ENCODE measurements at regions not wholly inside any gene's neighbourhood (a gene's known extent, or its start where the extent isn't known, plus 50 kb on each side); places are given as distances from the start of the nearest gene placed in this dataset.

GRCh38 chr13:100735494-100735893, 60.9 kb upstream of the TMTC4 start:
- no peak overlapping the region for H3K27ac ChIP-seq (ENCODE audit: extremely low read depth, low read depth, low read length)
- H3K9me1 ChIP-seq (ENCODE audit: control insufficient read depth, insufficient read depth, low read length): no peaks in the 10 kb centered on the region
- ChIA-PET POLR2A (no interaction called here), CTCF (ENCODE audit: low intra/inter-chr PET ratio) (no interaction called here)
- no peaks in the 10 kb centered on the region for H3K4me1 ChIP-seq (replicated peaks in 1 of 2; ENCODE audit: control insufficient read depth in 2 of 2, insufficient read depth in 2 of 2, low read length in 2 of 2)
- FAIRE-seq (no peak), DNase-seq (ENCODE audit: extremely low read depth in 1 of 4, low spot score in 3 of 4) (no peak), ATAC-seq (no peak)
- H3K9ac ChIP-seq (ENCODE audit: insufficient read depth in 1 of 2, low read depth in 2 of 2, low read length in 2 of 2): no peak overlapping the region
- in situ Hi-C loops (cut with MboI): no loop called here
- no peaks in the 10 kb centered on the region for H3K79me2 ChIP-seq (ENCODE audit: control insufficient read depth, insufficient read depth, low read length)
- no peak overlapping the region for H3K4me3 ChIP-seq
- H3K27me3 ChIP-seq (ENCODE audit: control insufficient read depth in 2 of 2, insufficient read depth in 2 of 2, low read length in 2 of 2): no peaks in the 10 kb centered on the region; a peak in 1 of 5 replicates
- BruUV-seq (replicated peaks): no TSS peak
- 0% methylated on average over 8 of the region's 9 CpGs for WGBS (ENCODE audit: insufficient coverage, low coverage, missing lambda C conversion rate)
- no peaks in the 10 kb centered on the region for H4K20me1 ChIP-seq (replicated peaks; ENCODE audit: control insufficient read depth, insufficient read depth, low read length)
- intact Hi-C loops (cut with micrococcal nuclease): no loop called here
- no peaks in the 10 kb centered on the region for H3K36me3 ChIP-seq (ENCODE audit: control insufficient read depth, insufficient read depth, low read length)
- H3K4me2 ChIP-seq (ENCODE audit: insufficient read depth, low read length): no peak overlapping the region
- no peak overlapping the region for H2AFZ ChIP-seq (ENCODE audit: low read depth, low read length)
- no peaks in the 10 kb centered on the region for H3K9me3 ChIP-seq (replicated peaks; ENCODE audit: control insufficient read depth, insufficient read depth, low read depth, low read length)
- no peak for TF ChIP-seq ZNF316 (IDR thresholded peaks at IDR 0.05)
- TF ChIP-seq LEF1 (IDR thresholded peaks at IDR 0.05): no peak
- no peak for TF ChIP-seq ZBTB2 (IDR thresholded peaks at IDR 0.05)
- TF ChIP-seq ZC3H11A (IDR thresholded peaks at IDR 0.05; ENCODE audit: low read depth, low read length): no peak
- TF ChIP-seq NCOA2 (IDR thresholded peaks at IDR 0.05; ENCODE audit: partially characterized antibody in 2 of 2): no peak
- no peak for TF ChIP-seq BRD9 (IDR thresholded peaks at IDR 0.05; ENCODE audit: low read depth, partially characterized antibody)
- TF ChIP-seq PHF21A (IDR thresholded peaks at IDR 0.05; ENCODE audit: borderline replicate concordance, low read depth): no peak
- TF ChIP-seq ZFP36 (IDR thresholded peaks at IDR 0.05; ENCODE audit: low read depth, low read length, partially characterized antibody): no peak
- TF ChIP-seq ARID3A (IDR thresholded peaks at IDR 0.05; ENCODE audit: borderline replicate concordance, low read depth, low read length): no peak
- TF ChIP-seq THRB (CRISPR knock-in tag; conservative IDR thresholded peaks at IDR 0.05): no peak
- TF ChIP-seq HNRNPUL1 (IDR thresholded peaks at IDR 0.05; ENCODE audit: low read length): no peak
- TF ChIP-seq HCFC1 (IDR thresholded peaks at IDR 0.05; ENCODE audit: low read depth, low read length): no peak
- TF ChIP-seq ILK (tag; IDR thresholded peaks at IDR 0.05; ENCODE audit: borderline replicate concordance, low read depth): no peak
- no peak for TF ChIP-seq CLOCK (CRISPR knock-in tag; IDR thresholded peaks at IDR 0.05; ENCODE audit: borderline replicate concordance)
- TF ChIP-seq BCOR (IDR thresholded peaks at IDR 0.05): no peak
- no peak for TF ChIP-seq TFAM (CRISPR knock-in tag; conservative IDR thresholded peaks at IDR 0.05)
- TF ChIP-seq, protein P1, sequence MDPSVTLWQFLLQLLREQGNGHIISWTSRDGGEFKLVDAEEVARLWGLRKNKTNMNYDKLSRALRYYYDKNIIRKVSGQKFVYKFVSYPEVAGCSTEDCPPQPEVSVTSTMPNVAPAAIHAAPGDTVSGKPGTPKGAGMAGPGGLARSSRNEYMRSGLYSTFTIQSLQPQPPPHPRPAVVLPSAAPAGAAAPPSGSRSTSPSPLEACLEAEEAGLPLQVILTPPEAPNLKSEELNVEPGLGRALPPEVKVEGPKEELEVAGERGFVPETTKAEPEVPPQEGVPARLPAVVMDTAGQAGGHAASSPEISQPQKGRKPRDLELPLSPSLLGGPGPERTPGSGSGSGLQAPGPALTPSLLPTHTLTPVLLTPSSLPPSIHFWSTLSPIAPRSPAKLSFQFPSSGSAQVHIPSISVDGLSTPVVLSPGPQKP (CRISPR knock-in tag; IDR thresholded peaks at IDR 0.05): no peak
